Hematopoietic multipotent progenitor cell treated with erythropoietin and hydrocortisone succinate and interleukin-3 and kit ligand, for 8 days (in vitro differentiated cells): ENCODE measurements at regions not wholly inside any gene's neighbourhood (a gene's known extent, or its start where the extent isn't known, plus 50 kb on each side); places are given as distances from the start of the nearest gene placed in this dataset.

ENCODE experiments used
- DNase-seq: peaks from one replicate; pipeline ENCODE4 v3.0.0-alpha.2; 2015

GRCh38 chr3:70899816-70900215 is 587.4 kb upstream of the MDFIC2 start:
- DNase-seq, result no peak

- DNase-seq, result no peak
These were observed 577.6 kb upstream of the MDFIC2 start for GRCh38 chr3:70890020-70890394.

- no peak for DNase-seq
These were observed 577.0 kb upstream of the MDFIC2 start for GRCh38 chr3:70889162-70890019.

- no peak for DNase-seq
These were observed 573.2 kb upstream of the MDFIC2 start for GRCh38 chr3:70885636-70886035.

- no peak for DNase-seq
These were observed 569.7 kb upstream of the MDFIC2 start for GRCh38 chr3:70882104-70882503.

GRCh38 chr3:70880421-70880820 is 568.0 kb upstream of the MDFIC2 start:
- no peak for DNase-seq

GRCh38 chr3:70876154-70876553 is 563.7 kb upstream of the MDFIC2 start:
- DNase-seq, result no peak

GRCh38 chr3:70874196-70874595 is 561.8 kb upstream of the MDFIC2 start:
- no peak for DNase-seq

GRCh38 chr3:70873686-70874085 is 561.2 kb upstream of the MDFIC2 start:
- DNase-seq, result no peak

- DNase-seq, result no peak
These were observed 559.6 kb upstream of the MDFIC2 start for GRCh38 chr3:70871909-70872656.

- DNase-seq, result no peak
These were observed 558.1 kb upstream of the MDFIC2 start for GRCh38 chr3:70870576-70870975.

- no peak for DNase-seq
These were observed 556.1 kb upstream of the MDFIC2 start for GRCh38 chr3:70868561-70868960.

- DNase-seq, result no peak
These were observed 550.6 kb upstream of the MDFIC2 start for GRCh38 chr3:70863049-70863448.

GRCh38 chr3:70861855-70862254 is 549.4 kb upstream of the MDFIC2 start:
- no peak for DNase-seq

GRCh38 chr3:70861234-70861633 is 548.8 kb upstream of the MDFIC2 start:
- no peak for DNase-seq

- DNase-seq, result no peak
These were observed 545.5 kb upstream of the MDFIC2 start for GRCh38 chr3:70857916-70858315.

- DNase-seq, result no peak
These were observed 544.1 kb upstream of the MDFIC2 start for GRCh38 chr3:70856414-70857162.

- no peak for DNase-seq
These were observed 542.7 kb upstream of the MDFIC2 start for GRCh38 chr3:70855149-70855548.

GRCh38 chr3:70854108-70854507 is 541.7 kb upstream of the MDFIC2 start:
- DNase-seq, result no peak

- no peak for DNase-seq
These were observed 540.9 kb upstream of the MDFIC2 start for GRCh38 chr3:70853161-70853944.

GRCh38 chr3:70849911-70850699 is 537.7 kb upstream of the MDFIC2 start:
- no peak for DNase-seq
